Left lung (tissue), 4 donors: ENCODE measurements at regions not wholly inside any gene's neighbourhood (a gene's known extent, or its start where the extent isn't known, plus 50 kb on each side); places are given as distances from the start of the nearest gene placed in this dataset.

Experiments
- ATAC-seq: fragments of 200-7000 bp; cut with Tn5 transposase; one replicate; pipeline ENCODE4 v1.9.1; 2020; ENCODE audit warnings: moderate library complexity
- DNase-seq, 4 donors: peaks; one replicate each; pipeline ENCODE4 v3.0.0-alpha.2; 2013 to 2020
- H3K27ac ChIP-seq, 2 donors: fragments of 200-600 bp; sonication (generic) in 1 of 2; one replicate each; pipeline versions ENCODE4 v1.5.0 to v1.8.0; 2020 to 2021
- H3K27me3 ChIP-seq, 2 donors: fragments of 200-600 bp; sonication (generic) in 1 of 2; one replicate each; pipeline versions ENCODE4 v1.5.0 to v1.8.0; 2020 to 2021
- H3K36me3 ChIP-seq, 2 donors: fragments of 200-600 bp; sonication (generic) in 1 of 2; one replicate each; pipeline versions ENCODE4 v1.5.0 to v1.8.0; 2020 to 2021
- H3K4me1 ChIP-seq, 2 donors: fragments of 200-600 bp; one replicate each; pipeline ENCODE4 v1.8.0; 2021
- H3K4me3 ChIP-seq, 2 donors: fragments of 200-600 bp; sonication (generic) in 1 of 2; one replicate each; pipeline versions ENCODE4 v1.5.0 to v1.8.0; 2020 to 2021; ENCODE audit warnings: mild to moderate bottlenecking in 1 of 2
- H3K9me3 ChIP-seq, 2 donors: fragments of 200-600 bp; sonication (generic) in 1 of 2; one replicate each; pipeline versions ENCODE4 v1.5.0 to v1.8.0; 2020 to 2021
- intact Hi-C, 2 donors: fragments of 100-400 bp; cut with DNase I; formaldehyde crosslinking; loops; one replicate each; pipeline versions ENCODE4 v1.11.2 to v1.14.2; 2022
- TF ChIP-seq, protein P1 (sequence below), 2 donors: fragments of 200-600 bp; sonication (generic) in 1 of 2; IDR thresholded peaks; one replicate each; pipeline versions ENCODE4 v1.5.0 to v1.8.0; 2021; ENCODE audit warnings: antibody characterized with exemption in 2 of 2
- donor health status: DM: no; HTN: yes; CAD: no.
- donor health status: DM: no; HTN: no; CAD: no.

GRCh38 chr12:115630136-115630535 lies 647.4 kb downstream of the MED13L start:
- intact Hi-C loops: no loop called here

GRCh38 chr12:115626210-115626609 lies 651.3 kb downstream of the MED13L start:
- peaks cover 0 to 9% of the 10 kb centered on the region in 2 donors for H3K27me3 ChIP-seq
- DNase-seq (no peak), ATAC-seq (no peak)
- peaks cover 0 to 4% of the 10 kb centered on the region in 2 donors for H3K9me3 ChIP-seq
- TF ChIP-seq, protein P1, sequence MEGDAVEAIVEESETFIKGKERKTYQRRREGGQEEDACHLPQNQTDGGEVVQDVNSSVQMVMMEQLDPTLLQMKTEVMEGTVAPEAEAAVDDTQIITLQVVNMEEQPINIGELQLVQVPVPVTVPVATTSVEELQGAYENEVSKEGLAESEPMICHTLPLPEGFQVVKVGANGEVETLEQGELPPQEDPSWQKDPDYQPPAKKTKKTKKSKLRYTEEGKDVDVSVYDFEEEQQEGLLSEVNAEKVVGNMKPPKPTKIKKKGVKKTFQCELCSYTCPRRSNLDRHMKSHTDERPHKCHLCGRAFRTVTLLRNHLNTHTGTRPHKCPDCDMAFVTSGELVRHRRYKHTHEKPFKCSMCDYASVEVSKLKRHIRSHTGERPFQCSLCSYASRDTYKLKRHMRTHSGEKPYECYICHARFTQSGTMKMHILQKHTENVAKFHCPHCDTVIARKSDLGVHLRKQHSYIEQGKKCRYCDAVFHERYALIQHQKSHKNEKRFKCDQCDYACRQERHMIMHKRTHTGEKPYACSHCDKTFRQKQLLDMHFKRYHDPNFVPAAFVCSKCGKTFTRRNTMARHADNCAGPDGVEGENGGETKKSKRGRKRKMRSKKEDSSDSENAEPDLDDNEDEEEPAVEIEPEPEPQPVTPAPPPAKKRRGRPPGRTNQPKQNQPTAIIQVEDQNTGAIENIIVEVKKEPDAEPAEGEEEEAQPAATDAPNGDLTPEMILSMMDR (IDR thresholded peaks at IDR 0.05): no peak
- H3K4me3 ChIP-seq: no peak overlapping the region
- no peaks in the 10 kb centered on the region for H3K4me1 ChIP-seq
- intact Hi-C loops: no loop called here
- no peak overlapping the region for H3K27ac ChIP-seq
- no peaks in the 10 kb centered on the region for H3K36me3 ChIP-seq

More at GRCh38 chr12:115630136-115630535, 647.4 kb downstream of the MED13L start:
- Histone ChIP-seq H3K4me3 (no peak overlapping the region), H3K4me1 (no peaks in the 10 kb centered on the region), H3K27ac (no peak overlapping the region), H3K27me3 (no peaks in the 10 kb centered on the region), H3K36me3 (no peaks in the 10 kb centered on the region), H3K9me3 (peaks cover 0 to 4% of the 10 kb centered on the region in 2 donors)
- DNase-seq (no peak), ATAC-seq (no peak)
- TF ChIP-seq, protein P1 (IDR thresholded peaks at IDR 0.05): no peak

GRCh38 chr12:115623764-115624334 lies 653.6 kb downstream of the MED13L start:
- DNase-seq: peak in 2 of 4 donors; percentile 38 to 69
- Histone ChIP-seq H3K27me3 (peaks cover 0 to 9% of the 10 kb centered on the region in 2 donors), H3K27ac (no peak overlapping the region), H3K9me3 (peaks cover 0 to 4% of the 10 kb centered on the region in 2 donors), H3K4me3 (no peak overlapping the region), H3K4me1 (no peaks in the 10 kb centered on the region), H3K36me3 (no peaks in the 10 kb centered on the region)
- TF ChIP-seq, protein P1 (IDR thresholded peaks at IDR 0.05): no peak
- peak; percentile 27 for ATAC-seq
- intact Hi-C loops: no loop called here

DNA sequence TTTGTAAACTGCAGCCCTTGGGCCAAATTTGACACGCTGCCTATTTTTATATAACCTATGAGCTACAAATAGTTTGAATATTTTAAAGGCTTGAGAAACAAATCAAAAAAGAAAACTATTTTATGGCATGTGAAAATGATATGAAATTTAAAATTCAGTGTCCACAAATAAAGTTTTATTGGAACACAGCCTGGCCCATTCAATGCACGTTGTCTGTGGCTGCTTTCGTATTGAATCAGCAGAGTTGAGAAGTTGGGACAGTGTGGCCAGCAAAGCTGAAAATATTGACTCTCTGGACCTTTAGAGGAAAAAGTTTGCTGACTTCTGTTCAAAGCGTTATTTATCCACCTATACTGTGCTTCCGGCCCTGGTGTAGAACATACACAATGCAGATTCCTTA lies 654.2 kb downstream of the MED13L start:
- TF ChIP-seq, protein P1 (IDR thresholded peaks at IDR 0.05): no peak
- ATAC-seq: no peak
- peaks cover 0 to 4% of the 10 kb centered on the region in 2 donors for H3K9me3 ChIP-seq
- no peak overlapping the region for H3K27ac ChIP-seq
- intact Hi-C loops: no loop called here
- no peaks in the 10 kb centered on the region for H3K4me1 ChIP-seq
- no peaks in the 10 kb centered on the region for H3K36me3 ChIP-seq
- H3K4me3 ChIP-seq: no peak overlapping the region
- H3K27me3 ChIP-seq: peaks cover 0 to 9% of the 10 kb centered on the region in 2 donors
- DNase-seq: no peak

- intact Hi-C loops: no loop called here
- no peaks in the 10 kb centered on the region for H3K4me1 ChIP-seq
- peaks cover 0 to 4% of the 10 kb centered on the region in 2 donors for H3K9me3 ChIP-seq
- no peak overlapping the region for H3K4me3 ChIP-seq
- H3K27ac ChIP-seq: no peak overlapping the region
- DNase-seq: no peak
- no peaks in the 10 kb centered on the region for H3K36me3 ChIP-seq
- H3K27me3 ChIP-seq: peaks cover 0 to 9% of the 10 kb centered on the region in 2 donors
- TF ChIP-seq, protein P1 (IDR thresholded peaks at IDR 0.05): no peak
- no peak for ATAC-seq
Measured at GRCh38 chr12:115620816-115621215, 656.7 kb downstream of the MED13L start.
